Lung (tissue), 11 donors: ENCODE measurements at regions not wholly inside any gene's neighbourhood (a gene's known extent, or its start where the extent isn't known, plus 50 kb on each side); places are given as distances from the start of the nearest gene placed in this dataset.
"Not testable (repeated sequence)": the region's sequence is repeated elsewhere in the genome, so short reads cannot be mapped to it uniquely, and the experiment has no call there.

ENCODE experiments used
- ATAC-seq: fragments of 200-7000 bp; cut with Tn5 transposase; one replicate; pipeline ENCODE4 v1.9.1; 2020; ENCODE audit warnings: moderate number of reproducible peaks; ENCODE audit not compliant: insufficient read depth, low FRiP score
- DNase-seq, 3 donors: peaks; one replicate each; pipeline ENCODE4 v3.0.0-alpha.2; 2013 to 2017
- H3K27ac ChIP-seq, 2 donors: one replicate each; pipeline ENCODE4 v1.5.1; 2013; ENCODE audit warnings: mild to moderate bottlenecking in 2 of 2, moderate library complexity in 2 of 2, control low read depth in 1 of 2, inconsistent platforms in 1 of 2, low read depth in 1 of 2, low read length in 1 of 2
- H3K27me3 ChIP-seq, 3 donors: one replicate each; pipeline ENCODE4 v1.5.1; 2013; ENCODE audit warnings: low read length in 2 of 3; ENCODE audit not compliant: control insufficient read depth in 3 of 3, insufficient read depth in 3 of 3
- H3K36me3 ChIP-seq, 4 donors: one replicate each; pipeline ENCODE4 v1.5.1; 2013; ENCODE audit warnings: low read length in 4 of 4, mild to moderate bottlenecking in 1 of 4, moderate library complexity in 1 of 4; ENCODE audit not compliant: control insufficient read depth in 4 of 4, insufficient read depth in 4 of 4
- H3K4me1 ChIP-seq, 5 donors: one replicate each; pipeline ENCODE4 v1.5.1; 2013; ENCODE audit warnings: low read length in 5 of 5, mild to moderate bottlenecking in 2 of 5, moderate library complexity in 1 of 5; ENCODE audit not compliant: control insufficient read depth in 5 of 5, insufficient read depth in 5 of 5
- H3K4me3 ChIP-seq: one replicate; pipeline ENCODE4 v1.5.1; 2013; ENCODE audit warnings: mild to moderate bottlenecking, control low read depth, moderate library complexity
- H3K9ac ChIP-seq, 2 donors: one replicate each; pipeline ENCODE4 v1.5.1; 2013; ENCODE audit warnings: low read length in 2 of 2, control low read depth in 1 of 2; ENCODE audit not compliant: insufficient read depth in 1 of 2
- H3K9me3 ChIP-seq, 4 donors: one replicate each; pipeline ENCODE4 v1.5.1; 2013; ENCODE audit warnings: low read length in 3 of 4, mild to moderate bottlenecking in 1 of 4, moderate library complexity in 1 of 4; ENCODE audit not compliant: control insufficient read depth in 4 of 4, insufficient read depth in 3 of 4
- CTCF ChIP-seq: IDR thresholded peaks from 2 replicates; pipeline ENCODE4 v1.5.1; 2012; ENCODE audit warnings: mild to moderate bottlenecking; ENCODE audit errors: control extremely low read depth, extremely low read depth
- WGBS, 2 donors: extraction: QIAGEN DNeasy Blood & Tissue Kit; methylation state at CpG; one replicate each; pipeline ENCODE4 v1.1.7; 2013; 5-methylcytosine and 5-hydroxymethylcytosine counted together
- donor health status: control.
- donor health status: control.
- donor health status: Bipolar disorder and iron deficiency.
- donor health status: healthy.
- donor health status: DM: yes; HTN: yes; CAD: no.

GRCh38 chr6:16019462-16019861 is 109.4 kb upstream of the MYLIP start:
- Histone ChIP-seq H3K9ac (no peak overlapping the region), H3K27me3 (no peaks in the 10 kb centered on the region), H3K27ac (no peak overlapping the region), H3K4me1 (no peaks in the 10 kb centered on the region), H3K4me3 (no peak overlapping the region), H3K36me3 (no peaks in the 10 kb centered on the region), H3K9me3 (peaks cover 0 to 2% (median 0%) of the 10 kb centered on the region in 4 donors)
- no peak for TF ChIP-seq CTCF
- DNase-seq (no peak), ATAC-seq (no peak)
- 87 to 91% methylated on average over 3 of the region's 3 CpGs for WGBS, 2 donors

- TF ChIP-seq CTCF = no peak
- no peak overlapping the region for H3K27ac ChIP-seq
- no peaks in the 10 kb centered on the region for H3K27me3 ChIP-seq
- no peaks in the 10 kb centered on the region for H3K4me1 ChIP-seq
- ATAC-seq = no peak
- no peak for DNase-seq
- 97% methylated on average over 4 of the region's 4 CpGs for WGBS, 2 donors
- no peaks in the 10 kb centered on the region for H3K36me3 ChIP-seq
- peaks cover 0 to 2% (median 0%) of the 10 kb centered on the region in 4 donors for H3K9me3 ChIP-seq
- H3K9ac ChIP-seq = no peak overlapping the region
- H3K4me3 ChIP-seq = no peak overlapping the region
Observed at GRCh38 chr6:16018626-16019025, 110.3 kb upstream of the MYLIP start.

- not testable (repeated sequence) for H3K4me3 ChIP-seq, H3K4me1 ChIP-seq, H3K27ac ChIP-seq, H3K36me3 ChIP-seq, H3K9me3 ChIP-seq, H3K27me3 ChIP-seq, ATAC-seq, DNase-seq, H3K9ac ChIP-seq
- WGBS, 2 donors = 70 to 100% methylated on average over 1 to 2 of the region's 3 CpGs
Observed at GRCh38 chr6:16014325-16014724, 114.6 kb upstream of the MYLIP start.

GRCh38 chr6:16007146-16007545 is 121.7 kb upstream of the MYLIP start:
- H3K9ac ChIP-seq = no peak overlapping the region
- no peaks in the 10 kb centered on the region for H3K36me3 ChIP-seq
- no peak overlapping the region for H3K4me3 ChIP-seq
- no peaks in the 10 kb centered on the region for H3K9me3 ChIP-seq
- DNase-seq (no peak), ATAC-seq (no peak)
- TF ChIP-seq CTCF = no peak
- no peak overlapping the region for H3K27ac ChIP-seq
- peaks cover 0 to 7% (median 0%) of the 10 kb centered on the region in 5 donors for H3K4me1 ChIP-seq
- H3K27me3 ChIP-seq = no peaks in the 10 kb centered on the region
- 38 to 66% methylated on average over 3 of the region's 3 CpGs for WGBS, 2 donors
